ENCODE measurements at regions not wholly inside any gene's neighbourhood (a gene's known extent, or its start where the extent isn't known, plus 50 kb on each side); places are given as distances from the start of the nearest gene placed in this dataset.

DNA sequence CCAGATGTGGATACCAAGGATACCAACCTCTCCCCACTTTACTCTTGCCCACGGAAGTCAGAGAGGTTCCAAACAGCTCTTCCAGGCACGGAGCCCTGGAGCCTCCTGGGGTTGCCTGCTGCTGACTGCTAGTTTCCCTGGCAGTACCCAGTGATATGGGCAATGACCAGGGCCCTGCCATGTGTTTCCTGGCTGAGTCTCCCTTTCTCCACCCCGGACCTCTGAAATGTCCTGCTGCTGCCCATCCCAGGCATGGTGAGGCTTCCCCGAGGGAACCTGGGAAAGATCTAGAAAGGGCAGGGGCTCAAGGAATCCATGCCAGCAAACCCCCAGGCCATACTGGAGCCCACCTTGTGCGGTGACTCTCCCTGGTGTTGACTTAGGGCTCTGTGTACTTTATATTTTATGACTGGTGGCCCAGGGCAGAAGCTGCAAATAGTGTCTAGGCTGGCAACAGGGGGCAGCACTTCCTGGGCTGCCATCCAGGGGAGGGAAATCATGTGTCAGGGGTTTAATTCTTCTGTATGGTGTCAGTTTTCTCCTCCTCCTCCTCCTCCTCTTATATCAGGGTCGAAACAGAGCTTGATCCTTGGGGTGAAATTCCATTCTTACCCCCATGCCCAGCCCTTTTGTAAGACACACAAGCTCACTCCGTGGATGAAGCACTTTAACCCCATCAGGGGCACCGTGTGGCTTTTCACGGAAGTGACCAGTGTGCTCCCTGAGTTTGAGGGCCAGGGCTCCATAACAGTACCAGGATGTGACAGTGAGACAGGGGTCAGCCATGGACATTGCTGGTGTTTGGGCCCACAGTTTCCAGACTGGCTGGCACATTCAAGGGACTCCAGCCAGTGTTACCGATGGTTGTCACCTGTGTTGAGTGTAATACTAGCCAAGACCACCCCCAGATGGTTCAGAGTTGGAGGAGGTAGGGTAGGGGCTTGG lies 62.4 kb upstream of the GDF10 start:
- no peak for DNase-seq

GRCh38 chr10:47238331-47239095 lies 61.5 kb upstream of the GDF10 start:
- DNase-seq: no peak

- DNase-seq: no peak
Observed at GRCh38 chr10:47239211-47239610, 60.8 kb upstream of the GDF10 start.

- DNase-seq: no peak
Observed at GRCh38 chr10:47240173-47240572, 59.8 kb upstream of the GDF10 start.

- no peak for DNase-seq
Observed at GRCh38 chr10:47241256-47241655, 58.7 kb upstream of the GDF10 start.

- DNase-seq: no peak
Observed at GRCh38 chr10:47241946-47242867, 57.8 kb upstream of the GDF10 start.

GRCh38 chr10:47243356-47243755 lies 56.6 kb upstream of the GDF10 start:
- DNase-seq: no peak

GRCh38 chr10:47243791-47244190 lies 56.2 kb upstream of the GDF10 start:
- DNase-seq: no peak

GRCh38 chr10:47244560-47245500 lies 55.2 kb upstream of the GDF10 start:
- DNase-seq: no peak

GRCh38 chr10:47245731-47246350 lies 54.2 kb upstream of the GDF10 start:
- DNase-seq: no peak

- no peak for DNase-seq
Observed at GRCh38 chr10:47246406-47247147, 53.4 kb upstream of the GDF10 start.

DNA sequence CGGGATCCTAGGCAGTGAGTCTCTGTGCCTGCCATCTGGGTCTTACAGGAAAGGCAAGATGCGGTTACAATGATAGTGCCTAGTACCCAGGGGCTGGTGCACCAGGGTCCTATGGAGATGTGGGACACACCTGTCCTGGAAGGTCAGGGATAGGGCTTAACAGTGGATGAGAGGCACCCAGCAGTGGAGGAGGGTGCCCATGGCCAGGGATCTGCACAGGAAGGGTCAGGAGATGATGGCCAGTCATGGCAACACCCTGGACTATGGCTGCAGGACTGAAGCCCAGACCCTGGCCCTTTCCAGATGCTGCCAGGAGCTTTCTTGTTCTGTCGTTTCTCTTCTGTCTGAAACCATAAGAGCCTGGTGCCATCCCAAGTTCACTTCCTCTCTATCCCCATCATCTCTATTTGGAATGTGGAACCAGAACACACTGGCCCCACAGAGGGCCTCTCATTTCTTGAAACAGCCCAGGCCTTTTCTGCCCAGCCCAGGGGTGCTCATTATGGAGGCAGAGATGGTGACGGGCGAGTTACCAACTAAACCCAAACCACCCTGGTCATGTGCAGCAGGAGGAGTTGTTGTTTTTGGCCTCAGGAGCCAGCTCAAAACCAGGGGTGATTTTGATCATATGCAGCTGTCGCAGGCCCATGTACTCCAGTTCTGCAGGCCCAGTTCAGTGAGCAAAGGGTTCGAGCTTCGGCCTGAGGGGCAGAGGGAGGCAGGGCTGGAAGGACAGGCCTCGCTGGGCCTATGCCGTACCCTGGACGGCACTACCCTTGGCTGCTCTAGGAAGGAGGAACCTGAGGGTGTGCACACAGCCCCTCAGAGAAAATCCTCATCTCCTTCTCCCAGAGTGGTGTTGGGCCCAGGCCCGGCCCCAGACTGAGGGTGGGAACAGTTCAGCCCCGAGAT lies 52.6 kb upstream of the GDF10 start:
- no peak for DNase-seq

GRCh38 chr10:47248386-47249090 lies 51.5 kb upstream of the GDF10 start:
- no peak for DNase-seq

- no peak for DNase-seq
Observed at GRCh38 chr10:47249881-47250280, 50.1 kb upstream of the GDF10 start.

Data from hindlimb muscle (tissue), 1 donor.